Caco-2 (cell line): ENCODE measurements at regions not wholly inside any gene's neighbourhood (a gene's known extent, or its start where the extent isn't known, plus 50 kb on each side); places are given as distances from the start of the nearest gene placed in this dataset.

ENCODE experiments used
- BruUV-seq: library from RNA; stranded (reverse); fragments of 400-500 nt; replicated peaks from 2 replicates; lab custom pipeline; 2021; lab: Mats Ljungman, UMichigan
- CTCF ChIA-PET: fragments of 300-600 bp; sonication (Branson Sonifier 250); formaldehyde crosslinking; loops from one replicate; lab custom pipeline; 2022; ENCODE audit warnings: antibody characterized with exemption; lab: Charles Lee
- POLR2A ChIA-PET: fragments of 300-600 bp; sonication (Branson Sonifier 250); formaldehyde crosslinking; loops from one replicate; lab custom pipeline; 2022; ENCODE audit warnings: antibody characterized with exemption; lab: Charles Lee
- DNase-seq, 2 experiments: peaks; one replicate each; pipeline versions ENCODE4 v3.0.0 to v3.0.0-alpha.2; 2020 to 2022
- H3K27me3 ChIP-seq: replicated peaks from 2 replicates; pipeline ENCODE4 v1.6.0; 2011; ENCODE audit warnings: low read length; ENCODE audit not compliant: control insufficient read depth, insufficient read depth
- H3K36me3 ChIP-seq: 2 replicates; pipeline ENCODE4 v1.5.1; 2011; ENCODE audit warnings: low read length; ENCODE audit not compliant: control insufficient read depth, insufficient read depth
- H3K4me1 ChIP-seq: fragments of 250-450 bp; sonication (Bioruptor Pico); 2 replicates; pipeline ENCODE4 v1.5.1; 2020; ENCODE audit warnings: mild to moderate bottlenecking
- H3K4me3 ChIP-seq: 2 replicates; pipeline ENCODE4 v1.5.1; 2011; ENCODE audit warnings: low read depth, mild to moderate bottlenecking, control low read depth, low read length
- H3K9me3 ChIP-seq: fragments of 250-450 bp; sonication (Bioruptor Pico); 2 replicates; pipeline ENCODE4 v1.5.1; 2020; ENCODE audit warnings: mild to moderate bottlenecking, moderate library complexity
- H3K27ac Mint-ChIP-seq: one replicate; pipeline ENCODE4 v1.8.0; 2022; ENCODE audit warnings: mixed read lengths; ENCODE audit not compliant: unreplicated experiment
- H3K27me3 Mint-ChIP-seq: one replicate; pipeline ENCODE4 v1.8.0; 2022; ENCODE audit warnings: mixed read lengths; ENCODE audit not compliant: insufficient read depth, unreplicated experiment
- H3K36me3 Mint-ChIP-seq: one replicate; pipeline ENCODE4 v1.8.0; 2022; ENCODE audit warnings: mild to moderate bottlenecking, mixed read lengths; ENCODE audit not compliant: insufficient read depth, unreplicated experiment
- H3K4me1 Mint-ChIP-seq: one replicate; pipeline ENCODE4 v1.8.0; 2022; ENCODE audit warnings: low read depth, mixed read lengths; ENCODE audit not compliant: unreplicated experiment
- H3K4me3 Mint-ChIP-seq: one replicate; pipeline ENCODE4 v1.8.0; 2022; ENCODE audit warnings: mild to moderate bottlenecking, moderate library complexity, mixed read lengths; ENCODE audit not compliant: unreplicated experiment
- H3K9me3 Mint-ChIP-seq: one replicate; pipeline ENCODE4 v1.8.0; 2022; ENCODE audit warnings: mixed read lengths; ENCODE audit not compliant: unreplicated experiment
- CTCF ChIP-seq, 2 experiments: fragments of 200-600 bp in 1 of 2; IDR thresholded peaks; 1 replicate in 1 of 2; 2 replicates in 1 of 2; pipeline versions ENCODE4 v1.5.1 to v1.8.0; 2011 to 2022; ENCODE audit warnings: antibody characterized with exemption in 1 of 2, control low read depth in 1 of 2, inconsistent platforms in 1 of 2, low read depth in 1 of 2, low read length in 1 of 2, mild to moderate bottlenecking in 1 of 2, moderate library complexity in 1 of 2; ENCODE audit not compliant: insufficient read depth in 1 of 2, severe bottlenecking in 1 of 2, unreplicated experiment in 1 of 2
- intact Hi-C: fragments of 100-400 bp; cut with micrococcal nuclease; formaldehyde crosslinking; loops from one replicate; pipeline ENCODE4 v1.10.0; 2022; ENCODE audit not compliant: unreplicated experiment

- peaks cover 15% of the 10 kb centered on the region for H3K27me3 Mint-ChIP-seq
- no peaks in the 10 kb centered on the region for H3K9me3 ChIP-seq
- ChIA-PET POLR2A (no interaction called here), CTCF (no interaction called here)
- DNase-seq = no peak
- no peak overlapping the region for H3K4me3 ChIP-seq
- TF ChIP-seq CTCF (IDR thresholded peaks at IDR 0.05; ENCODE audit: insufficient read depth in 1 of 2, low read depth in 1 of 2, low read length in 1 of 2, severe bottlenecking in 1 of 2, unreplicated experiment in 1 of 2) = no peak
- H3K36me3 Mint-ChIP-seq = no peaks in the 10 kb centered on the region
- no peaks in the 10 kb centered on the region for H3K27me3 ChIP-seq
- peaks cover 10% of the 10 kb centered on the region for H3K9me3 Mint-ChIP-seq
- intact Hi-C loops = no loop called here
- BruUV-seq = no TSS peak
- no peaks in the 10 kb centered on the region for H3K4me1 ChIP-seq
- H3K27ac Mint-ChIP-seq = no peak overlapping the region
- no peak overlapping the region for H3K4me3 Mint-ChIP-seq
- no peaks in the 10 kb centered on the region for H3K4me1 Mint-ChIP-seq
- H3K36me3 ChIP-seq = no peaks in the 10 kb centered on the region
These were observed 232.6 kb downstream of the TEX29 start for GRCh38 chr13:111552891-111553655.

- no peaks in the 10 kb centered on the region for H3K36me3 Mint-ChIP-seq
- H3K27me3 ChIP-seq = no peaks in the 10 kb centered on the region
- no peak overlapping the region for H3K27ac Mint-ChIP-seq
- H3K36me3 ChIP-seq = no peaks in the 10 kb centered on the region
- H3K4me3 Mint-ChIP-seq = no peak overlapping the region
- POLR2A ChIA-PET = no interaction called here
- TF ChIP-seq CTCF (IDR thresholded peaks at IDR 0.05; ENCODE audit: insufficient read depth in 1 of 2, low read depth in 1 of 2, low read length in 1 of 2, severe bottlenecking in 1 of 2, unreplicated experiment in 1 of 2) = no peak
- no peaks in the 10 kb centered on the region for H3K4me1 ChIP-seq
- intact Hi-C loops = no loop called here
- H3K9me3 ChIP-seq = no peaks in the 10 kb centered on the region
- H3K4me1 Mint-ChIP-seq = no peaks in the 10 kb centered on the region
- H3K9me3 Mint-ChIP-seq = peaks cover 9% of the 10 kb centered on the region
- H3K4me3 ChIP-seq = no peak overlapping the region
- no peak for DNase-seq
- CTCF ChIA-PET = no interaction called here
- no TSS peak for BruUV-seq
- H3K27me3 Mint-ChIP-seq = peaks cover 20% of the 10 kb centered on the region
These were observed 234.3 kb downstream of the TEX29 start for GRCh38 chr13:111554539-111555267.

- Histone ChIP-seq H3K4me1 (no peaks in the 10 kb centered on the region), H3K27me3 (no peaks in the 10 kb centered on the region), H3K36me3 (no peaks in the 10 kb centered on the region), H3K9me3 (no peaks in the 10 kb centered on the region), H3K4me3 (no peak overlapping the region)
- Mint-ChIP-seq H3K4me3 (no peak overlapping the region), H3K4me1 (no peaks in the 10 kb centered on the region), H3K36me3 (no peaks in the 10 kb centered on the region), H3K9me3 (peaks cover 3% of the 10 kb centered on the region), H3K27me3 (peaks cover 15% of the 10 kb centered on the region), H3K27ac (no peak overlapping the region)
- BruUV-seq = no TSS peak
- CTCF ChIA-PET = no interaction called here
- intact Hi-C loops = no loop called here
- no peak for TF ChIP-seq CTCF (IDR thresholded peaks at IDR 0.05; ENCODE audit: insufficient read depth in 1 of 2, low read depth in 1 of 2, low read length in 1 of 2, severe bottlenecking in 1 of 2, unreplicated experiment in 1 of 2)
- POLR2A ChIA-PET = no interaction called here
- no peak for DNase-seq
These were observed 234.9 kb downstream of the TEX29 start for GRCh38 chr13:111555268-111555808.
